ENCODE measurements at regions not wholly inside any gene's neighbourhood (a gene's known extent, or its start where the extent isn't known, plus 50 kb on each side); places are given as distances from the start of the nearest gene placed in this dataset.
"Not testable (repeated sequence)": the region's sequence is repeated elsewhere in the genome, so short reads cannot be mapped to it uniquely, and the experiment has no call there.

GRCh38 chr15:55126111-55126510, 70.6 kb downstream of the RSL24D1 start:
- no peak for DNase-seq

DNA sequence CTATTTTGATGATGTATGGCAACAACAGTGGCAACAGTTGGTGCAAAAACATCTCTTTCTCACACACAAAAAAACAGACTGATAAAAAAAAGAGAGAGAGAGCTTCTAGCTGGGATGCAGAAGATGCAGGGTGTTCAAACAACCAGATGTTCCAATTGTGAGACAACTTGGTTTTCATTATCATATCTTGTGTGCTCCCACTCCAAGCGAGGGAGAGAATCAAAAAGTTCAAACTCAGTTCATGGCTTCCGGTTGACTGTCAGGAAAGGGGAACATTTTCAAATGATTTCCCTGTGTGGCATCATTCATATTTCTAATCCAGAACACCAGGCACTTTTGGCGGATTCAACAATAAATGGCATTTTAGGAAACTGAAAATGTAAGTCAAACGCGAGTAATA, 72.1 kb downstream of the RSL24D1 start:
- no peak for DNase-seq

DNA sequence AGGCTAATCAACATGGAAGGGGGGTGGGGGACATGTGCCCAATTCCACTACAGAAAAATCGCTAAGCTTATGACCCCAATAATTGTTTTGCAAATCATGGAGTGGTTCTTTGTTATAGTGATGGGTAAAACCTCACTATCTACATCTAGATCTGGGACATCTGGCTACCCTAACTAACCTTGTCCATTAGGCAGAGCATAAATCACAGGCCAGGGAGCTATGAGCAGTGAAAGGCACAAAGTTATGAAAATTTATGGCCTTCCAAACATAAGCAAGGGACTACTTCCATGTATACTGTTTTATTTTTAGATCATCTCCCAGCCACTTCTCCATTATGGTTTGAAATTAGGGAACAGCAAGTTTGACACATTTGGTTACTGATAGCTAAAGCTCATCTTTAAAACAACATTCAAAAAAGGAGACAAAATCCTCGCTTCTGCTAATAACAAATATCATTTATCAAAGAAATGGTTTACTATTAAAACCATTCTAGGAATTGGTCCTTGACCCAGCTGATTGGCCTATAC, 78.3 kb downstream of the RSL24D1 start:
- no peak for DNase-seq

- no peak for DNase-seq
Observed at GRCh38 chr15:55116636-55117035, 80.1 kb downstream of the RSL24D1 start.

GRCh38 chr15:55113736-55114135, 83.0 kb downstream of the RSL24D1 start:
- no peak for DNase-seq

DNA sequence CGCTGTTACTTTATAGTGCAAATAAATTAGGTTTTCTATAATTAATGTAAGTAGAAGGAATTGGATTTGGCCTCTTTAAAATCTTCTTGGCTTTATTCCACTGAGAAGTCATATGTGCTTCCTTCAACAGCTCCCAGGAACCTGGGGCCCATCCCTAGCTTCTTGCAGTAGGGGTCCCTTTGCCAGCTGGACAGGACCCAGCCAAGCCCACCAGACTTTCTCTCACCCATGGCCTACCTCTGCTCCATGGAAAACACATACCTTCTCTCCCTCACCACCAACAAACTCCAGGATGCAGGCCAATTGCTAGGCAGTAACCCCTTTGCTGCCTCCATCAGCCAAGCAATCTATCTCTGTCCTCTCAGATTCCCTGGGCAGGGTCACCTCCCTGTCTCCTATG, 84.0 kb downstream of the RSL24D1 start:
- DNase-seq = no peak

DNA sequence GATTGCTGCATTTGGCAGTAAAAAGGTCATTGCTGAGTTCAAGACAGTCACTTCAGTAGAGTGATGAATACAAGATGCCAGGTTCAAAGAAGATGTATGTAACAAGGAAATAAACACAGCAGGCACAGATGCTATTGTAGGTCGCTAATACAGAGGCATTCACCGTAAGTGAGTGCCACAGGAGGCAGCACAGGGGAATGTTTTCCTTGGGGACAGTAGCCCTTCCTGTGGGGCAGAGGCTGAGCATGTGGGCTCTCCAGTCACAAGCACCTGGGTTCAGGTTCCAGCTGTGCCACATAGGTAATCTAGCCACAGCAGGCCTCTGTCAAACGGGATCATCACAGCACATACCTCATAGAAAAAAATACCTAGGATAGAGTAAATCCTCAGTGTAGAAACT, 86.3 kb downstream of the RSL24D1 start:
- no peak for DNase-seq

- peak; percentile 33 for DNase-seq
Observed at GRCh38 chr15:55108858-55109518, 87.8 kb downstream of the RSL24D1 start.

GRCh38 chr15:55108448-55108847, 88.3 kb downstream of the RSL24D1 start:
- DNase-seq = no peak

DNA sequence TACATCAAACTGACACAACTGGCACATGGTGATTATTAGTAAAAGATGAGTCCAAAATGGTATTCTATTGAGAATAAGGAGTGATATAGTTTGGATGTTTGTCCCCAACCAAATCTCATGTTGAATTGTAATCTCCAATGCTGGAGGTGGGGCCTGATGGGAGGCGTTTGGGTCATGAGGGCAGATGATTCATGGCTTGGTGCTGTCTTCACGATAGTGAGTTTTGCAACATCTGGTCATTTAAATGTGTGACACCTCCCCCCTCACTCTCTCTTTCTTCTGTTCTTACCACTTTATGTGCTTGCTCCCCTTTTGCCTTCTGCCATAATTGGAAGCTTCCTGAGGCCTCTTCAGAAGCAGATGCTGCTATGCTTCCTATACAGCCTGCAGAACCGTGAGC, 90.6 kb downstream of the RSL24D1 start:
- no peak for DNase-seq

DNA sequence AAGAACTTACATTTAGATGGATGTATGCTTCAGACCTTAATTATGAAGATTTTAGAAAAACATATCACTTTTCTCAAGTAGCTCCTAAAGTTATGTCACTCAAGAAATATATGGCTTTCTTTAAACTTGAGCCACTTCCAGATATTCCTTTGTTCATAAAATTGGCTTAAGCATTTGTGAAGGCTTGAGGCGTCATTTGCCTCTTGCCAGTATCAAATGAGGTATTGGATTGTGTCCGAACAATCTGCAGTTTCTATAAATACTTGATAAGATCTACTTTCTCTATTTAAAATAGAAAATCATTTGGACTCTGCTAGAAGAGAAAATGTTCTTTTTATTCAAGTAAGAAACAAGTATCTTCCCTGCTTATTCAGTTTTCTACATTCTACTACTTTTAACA, 102.6 kb downstream of the RSL24D1 start:
- DNase-seq = no peak

DNA sequence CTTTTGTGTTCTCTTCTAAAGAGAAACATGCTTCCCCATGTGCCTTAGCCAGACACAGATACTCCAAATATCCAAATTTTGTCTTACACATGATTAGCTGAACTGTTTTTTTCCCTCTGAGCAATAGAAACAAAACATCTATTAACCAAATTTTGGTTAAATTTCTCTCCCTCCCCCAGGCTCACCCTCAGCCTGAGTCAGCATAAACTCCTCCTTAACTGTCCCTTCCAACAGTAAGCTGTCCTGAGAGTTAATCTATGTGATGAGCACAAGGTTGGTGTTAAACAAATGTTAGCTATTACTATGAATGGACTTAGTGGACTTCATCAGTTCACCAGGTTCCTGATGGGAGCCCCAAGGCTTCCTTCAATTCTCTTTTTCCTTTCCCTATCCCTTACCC, 108.5 kb downstream of the RSL24D1 start:
- DNase-seq = no peak

GRCh38 chr15:55084673-55085072, 112.1 kb downstream of the RSL24D1 start:
- no peak for DNase-seq

GRCh38 chr15:55084216-55084615, 112.5 kb downstream of the RSL24D1 start:
- no peak for DNase-seq

GRCh38 chr15:55077052-55077451, 119.7 kb downstream of the RSL24D1 start:
- not testable (repeated sequence) for DNase-seq

GRCh38 chr15:55074431-55074830, 122.3 kb downstream of the RSL24D1 start:
- no peak for DNase-seq

- DNase-seq = not testable (repeated sequence)
Observed at GRCh38 chr15:55063970-55064369, 132.8 kb downstream of the RSL24D1 start.

GRCh38 chr15:55060836-55061235, 135.9 kb downstream of the RSL24D1 start:
- no peak for DNase-seq

DNA sequence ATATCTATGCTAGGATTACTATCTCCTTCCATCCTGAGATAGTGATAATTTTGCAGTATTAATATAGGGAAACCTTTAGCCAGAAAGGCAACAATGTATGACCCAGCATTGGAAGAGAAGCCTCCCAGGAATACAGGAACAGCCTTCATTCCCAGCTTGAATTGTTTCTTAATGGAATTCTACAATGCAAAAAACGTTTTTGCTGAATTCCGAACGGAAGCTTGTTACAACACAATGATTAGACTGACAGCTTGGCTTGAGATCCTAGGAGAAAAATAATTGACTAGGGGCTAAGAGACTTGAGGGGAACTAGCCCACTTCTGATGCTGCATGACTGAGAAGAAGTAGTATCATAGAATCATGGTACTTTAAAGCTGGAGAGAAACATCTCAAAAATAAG, 140.2 kb downstream of the RSL24D1 start:
- no peak for DNase-seq

DNA sequence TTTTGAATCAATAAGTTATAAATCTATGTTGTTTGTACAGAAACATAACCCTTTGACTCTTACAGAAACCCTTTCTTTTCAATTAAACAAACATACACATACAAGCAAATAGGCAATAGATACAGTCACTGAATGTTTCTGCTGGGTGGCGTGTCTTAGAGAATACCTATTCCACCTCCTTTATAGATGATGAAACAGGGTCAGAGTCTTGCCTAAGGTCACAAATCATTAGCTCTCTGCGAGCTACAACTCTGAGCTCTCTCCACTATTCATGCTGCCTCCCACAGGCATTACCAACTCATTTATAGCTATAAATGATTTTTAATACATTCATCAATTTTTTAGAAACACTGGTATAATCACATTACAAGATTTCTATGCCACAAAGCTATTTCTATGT, 152.6 kb downstream of the RSL24D1 start:
- DNase-seq = no peak

DNA sequence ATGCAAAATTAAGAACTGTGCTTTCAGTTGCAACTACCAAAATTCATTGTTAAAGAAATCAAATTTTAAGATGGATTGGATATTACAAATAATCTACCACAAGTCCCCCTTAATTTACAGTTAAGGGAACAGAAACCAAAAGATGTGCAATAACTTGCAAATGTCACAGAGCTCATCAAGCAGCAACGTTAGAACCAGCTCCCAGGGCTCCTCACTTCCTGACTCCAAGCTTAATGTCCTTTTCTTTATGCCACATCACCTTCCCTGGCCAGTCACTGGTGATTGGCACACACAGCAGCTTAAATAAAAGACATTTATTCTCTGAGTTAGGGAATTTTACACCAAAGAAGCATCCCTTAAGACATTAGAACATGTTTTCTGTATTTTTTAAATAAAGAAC, 159.7 kb downstream of the RSL24D1 start:
- DNase-seq = no peak

- no peak for DNase-seq
Observed at GRCh38 chr15:55035749-55036148, 161.0 kb downstream of the RSL24D1 start.

- DNase-seq = no peak
Observed at GRCh38 chr15:55033574-55033973, 163.2 kb downstream of the RSL24D1 start.

GRCh38 chr15:55031727-55032126, 165.0 kb downstream of the RSL24D1 start:
- no peak for DNase-seq

GRCh38 chr15:55026381-55026780, 170.4 kb downstream of the RSL24D1 start:
- no peak for DNase-seq

Measured in NCI-H1048 (cell line).